Suprapubic skin (tissue), 4 donors: ENCODE measurements at regions not wholly inside any gene's neighbourhood (a gene's known extent, or its start where the extent isn't known, plus 50 kb on each side); places are given as distances from the start of the nearest gene placed in this dataset.

Experiments used
- DNase-seq, 2 donors: peaks; one replicate each; pipeline ENCODE4 v3.0.0-alpha.2; 2019; ENCODE audit warnings: low spot score in 2 of 2
- H3K27ac ChIP-seq: fragments of 200-600 bp; sonication (generic); one replicate; pipeline ENCODE4 v1.5.1; 2019
- H3K27me3 ChIP-seq: fragments of 200-600 bp; sonication (generic); one replicate; pipeline ENCODE4 v1.5.1; 2019
- H3K36me3 ChIP-seq: fragments of 200-600 bp; sonication (generic); one replicate; pipeline ENCODE4 v1.5.1; 2019
- H3K4me1 ChIP-seq: fragments of 200-600 bp; sonication (generic); one replicate; pipeline ENCODE4 v1.5.1; 2019
- H3K4me3 ChIP-seq: fragments of 200-600 bp; sonication (generic); one replicate; pipeline ENCODE4 v1.5.1; 2019; ENCODE audit warnings: mild to moderate bottlenecking
- H3K9me3 ChIP-seq: fragments of 200-600 bp; sonication (generic); one replicate; pipeline ENCODE4 v1.5.1; 2019
- CTCF ChIP-seq, 2 donors: fragments of 200-600 bp in 1 of 2; fragments of 450-650 bp in 1 of 2; sonication (generic) in 1 of 2; IDR thresholded peaks; one replicate each; pipeline ENCODE4 v1.5.1; 2016 to 2019; ENCODE audit warnings: antibody characterized with exemption in 2 of 2, mild to moderate bottlenecking in 1 of 2, moderate library complexity in 1 of 2
- EP300 ChIP-seq: sonication (generic); formaldehyde crosslinking; IDR thresholded peaks from one replicate; pipeline ENCODE4 v1.6.1; 2017; ENCODE audit warnings: antibody characterized with exemption
- POLR2A ChIP-seq, 2 donors: fragments of 450-650 bp; IDR thresholded peaks; one replicate each; pipeline ENCODE4 v1.6.1; 2017; ENCODE audit warnings: antibody characterized with exemption in 2 of 2, mild to moderate bottlenecking in 2 of 2, moderate library complexity in 2 of 2
- POLR2AphosphoS5 ChIP-seq, 3 donors: sonication (generic); formaldehyde crosslinking; IDR thresholded peaks; one replicate each; pipeline ENCODE4 v1.6.1; 2017; ENCODE audit warnings: antibody characterized with exemption in 3 of 3
- WGBS: methylation state at CpG from one replicate; pipeline ENCODE4 v1.1.5; 2018; 5-methylcytosine and 5-hydroxymethylcytosine counted together

GRCh38 chr5:92912283-92912682, 668.7 kb downstream of the NR2F1-AS1 start:
- Histone ChIP-seq H3K4me1 (peaks cover 6% of the 10 kb centered on the region), H3K27ac (no peak overlapping the region), H3K9me3 (no peaks in the 10 kb centered on the region), H3K4me3 (no peak overlapping the region), H3K36me3 (no peaks in the 10 kb centered on the region), H3K27me3 (no peaks in the 10 kb centered on the region)
- DNase-seq = no peak
- WGBS = 78% methylated on average over 1 of the region's 1 CpG
- TF ChIP-seq EP300 (no peak), POLR2A (IDR thresholded peaks at IDR 0.05) (no peak), CTCF (IDR thresholded peaks at IDR 0.05) (no peak), POLR2AphosphoS5 (IDR thresholded peaks at IDR 0.05) (no peak)

DNA sequence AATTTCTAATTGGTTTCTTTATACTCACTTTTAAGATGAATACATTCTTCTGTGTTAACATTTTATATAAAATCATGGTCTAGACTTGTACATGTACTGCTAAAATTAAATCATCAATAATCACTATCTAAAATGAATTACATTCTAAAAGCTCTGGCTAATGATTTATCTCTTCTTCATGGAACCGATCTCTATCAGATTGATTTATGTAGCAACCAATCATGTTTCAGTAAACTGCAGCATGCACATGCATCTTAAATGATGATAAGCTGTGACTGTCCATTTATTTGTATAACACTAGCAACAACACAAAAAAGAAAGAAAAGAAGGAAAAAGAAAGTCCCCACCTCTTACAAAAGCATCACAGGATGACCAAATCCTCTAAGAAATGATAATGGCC, 669.2 kb downstream of the NR2F1-AS1 start:
- Histone ChIP-seq H3K36me3 (no peaks in the 10 kb centered on the region), H3K9me3 (no peaks in the 10 kb centered on the region), H3K27me3 (no peaks in the 10 kb centered on the region), H3K27ac (no peak overlapping the region), H3K4me3 (no peak overlapping the region), H3K4me1 (peaks cover 6% of the 10 kb centered on the region)
- no peak for TF ChIP-seq POLR2AphosphoS5 (IDR thresholded peaks at IDR 0.05)
- no peak for DNase-seq
- WGBS = 51% methylated on average over 1 of the region's 1 CpG

- Histone ChIP-seq H3K36me3 (no peaks in the 10 kb centered on the region), H3K27ac (no peak overlapping the region), H3K27me3 (no peaks in the 10 kb centered on the region), H3K4me1 (peaks cover 6% of the 10 kb centered on the region), H3K4me3 (no peak overlapping the region), H3K9me3 (no peaks in the 10 kb centered on the region)
- DNase-seq = no peak
- TF ChIP-seq POLR2AphosphoS5 (IDR thresholded peaks at IDR 0.05) (no peak), EP300 (no peak), CTCF (IDR thresholded peaks at IDR 0.05) (no peak), POLR2A (IDR thresholded peaks at IDR 0.05) (no peak)
Measured at GRCh38 chr5:92911293-92911692, 669.7 kb downstream of the NR2F1-AS1 start.

DNA sequence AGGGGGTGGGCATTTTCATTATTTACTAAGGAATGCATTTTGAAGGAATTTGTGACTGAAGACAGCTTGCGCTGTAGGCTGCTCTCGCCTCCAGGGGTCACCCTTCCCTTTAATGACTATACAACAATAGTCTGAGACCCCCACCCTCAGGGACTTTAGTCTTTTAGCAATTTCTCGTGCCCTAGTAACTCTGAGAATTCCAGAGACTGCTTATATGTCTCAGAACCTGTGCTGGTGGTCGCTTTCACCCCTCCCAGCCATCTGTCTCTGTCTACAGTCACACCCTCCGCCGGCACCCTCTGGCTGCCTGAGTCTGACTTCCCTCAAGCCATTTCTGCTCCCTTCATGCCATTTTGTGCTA, 671.4 kb downstream of the NR2F1-AS1 start:
- Histone ChIP-seq H3K27me3 (no peaks in the 10 kb centered on the region), H3K4me1 (peaks cover 6% of the 10 kb centered on the region), H3K27ac (no peak overlapping the region), H3K9me3 (no peaks in the 10 kb centered on the region), H3K36me3 (no peaks in the 10 kb centered on the region), H3K4me3 (no peak overlapping the region)
- no peak for DNase-seq
- TF ChIP-seq POLR2AphosphoS5 (IDR thresholded peaks at IDR 0.05) (no peak), CTCF (IDR thresholded peaks at IDR 0.05) (no peak), EP300 (no peak), POLR2A (IDR thresholded peaks at IDR 0.05) (no peak)
- 53% methylated on average over 6 of the region's 6 CpGs for WGBS

GRCh38 chr5:92908952-92909601, 671.9 kb downstream of the NR2F1-AS1 start:
- no peak overlapping the region for H3K4me3 ChIP-seq
- H3K27me3 ChIP-seq = no peaks in the 10 kb centered on the region
- peaks cover 6% of the 10 kb centered on the region for H3K4me1 ChIP-seq
- no peak overlapping the region for H3K27ac ChIP-seq
- H3K36me3 ChIP-seq = no peaks in the 10 kb centered on the region
- H3K9me3 ChIP-seq = no peaks in the 10 kb centered on the region
- 63% methylated on average over 1 of the region's 1 CpG for WGBS
- TF ChIP-seq POLR2A (IDR thresholded peaks at IDR 0.05) (no peak), POLR2AphosphoS5 (IDR thresholded peaks at IDR 0.05) (no peak), CTCF (IDR thresholded peaks at IDR 0.05) (no peak), EP300 (no peak)
- no peak for DNase-seq
